ENCODE measurements at regions not wholly inside any gene's neighbourhood (a gene's known extent, or its start where the extent isn't known, plus 50 kb on each side); places are given as distances from the start of the nearest gene placed in this dataset.

DNA sequence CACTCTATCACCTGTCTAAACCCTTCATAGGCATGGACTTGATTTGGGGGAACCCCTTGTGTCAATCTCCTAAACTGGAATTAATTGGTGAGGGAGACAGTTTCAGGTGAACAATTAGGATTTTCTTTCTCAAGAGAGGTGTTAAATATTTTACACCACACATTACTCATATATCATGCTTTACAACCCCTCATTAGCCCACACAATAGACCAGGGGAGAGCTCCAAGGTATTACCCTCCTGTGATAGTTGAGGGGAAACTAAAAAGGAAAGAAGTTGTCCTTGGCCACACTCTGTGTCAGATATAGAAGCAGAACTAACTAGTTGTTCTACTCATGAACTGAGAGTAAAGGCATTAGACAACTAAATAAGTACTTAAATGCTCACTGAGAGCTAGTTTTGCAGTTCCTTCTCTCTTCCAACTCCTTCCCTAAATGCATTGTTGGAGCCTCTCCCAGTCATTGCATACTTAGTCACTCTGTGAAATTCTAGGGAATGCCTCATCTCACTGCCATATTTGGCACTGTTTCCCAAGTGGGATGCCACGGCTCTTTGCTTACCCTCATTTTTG lies 183.7 kb upstream of the CEP162 start:
- no peak overlapping the region for H3K4me3 ChIP-seq (ENCODE audit: low read depth, low read length)
- TF ChIP-seq CTCF (IDR thresholded peaks at IDR 0.05; ENCODE audit: borderline replicate concordance, insufficient read depth, low read depth, low read length) = no peak

DNA sequence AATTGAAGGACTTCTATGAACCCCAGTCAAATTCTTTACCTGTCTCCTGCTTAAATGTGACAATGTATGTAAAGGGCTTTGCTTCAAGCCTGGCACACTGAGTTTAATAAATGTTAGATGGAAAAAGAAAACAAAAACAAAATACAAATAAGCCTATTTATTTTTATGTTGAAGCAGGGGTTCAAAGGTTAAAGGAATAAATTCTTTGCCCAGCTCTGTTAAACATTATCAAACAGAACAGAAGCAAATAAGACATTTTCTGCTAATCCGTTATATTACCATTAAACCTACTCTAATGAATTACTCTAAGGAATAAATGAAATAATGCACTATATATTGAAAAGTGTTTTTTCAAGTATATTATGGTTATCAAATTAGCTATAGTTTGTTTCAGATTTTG lies 182.5 kb upstream of the CEP162 start:
- no peak for TF ChIP-seq CTCF (IDR thresholded peaks at IDR 0.05; ENCODE audit: borderline replicate concordance, insufficient read depth, low read depth, low read length)
- H3K4me3 ChIP-seq (ENCODE audit: low read depth, low read length) = no peak overlapping the region

- TF ChIP-seq CTCF (IDR thresholded peaks at IDR 0.05; ENCODE audit: borderline replicate concordance, insufficient read depth, low read depth, low read length) = no peak
- H3K4me3 ChIP-seq (ENCODE audit: low read depth, low read length) = no peak overlapping the region
Observed at GRCh38 chr6:84408028-84408427, 180.6 kb upstream of the CEP162 start.

DNA sequence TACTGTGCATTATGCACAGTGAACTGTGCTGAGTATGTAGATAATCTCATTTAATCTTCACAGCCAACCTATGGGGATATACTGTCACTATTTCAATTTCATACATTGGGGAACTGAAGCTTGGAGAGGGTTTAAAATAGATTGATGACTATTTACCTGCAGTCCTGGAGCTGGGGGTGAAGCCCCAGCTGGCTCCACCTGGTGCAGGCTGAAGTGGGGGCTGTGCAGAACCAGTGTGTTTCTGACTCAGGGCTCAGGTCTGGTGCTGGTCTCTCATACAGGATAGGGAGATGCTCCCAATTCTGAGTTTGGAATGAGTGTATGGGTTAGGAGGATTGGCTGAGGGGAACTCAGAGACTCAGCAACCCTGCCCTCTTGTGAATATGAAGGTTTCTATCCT lies 176.1 kb upstream of the CEP162 start:
- TF ChIP-seq CTCF (IDR thresholded peaks at IDR 0.05; ENCODE audit: borderline replicate concordance, insufficient read depth, low read depth, low read length) = no peak
- H3K4me3 ChIP-seq (ENCODE audit: low read depth, low read length) = no peak overlapping the region

DNA sequence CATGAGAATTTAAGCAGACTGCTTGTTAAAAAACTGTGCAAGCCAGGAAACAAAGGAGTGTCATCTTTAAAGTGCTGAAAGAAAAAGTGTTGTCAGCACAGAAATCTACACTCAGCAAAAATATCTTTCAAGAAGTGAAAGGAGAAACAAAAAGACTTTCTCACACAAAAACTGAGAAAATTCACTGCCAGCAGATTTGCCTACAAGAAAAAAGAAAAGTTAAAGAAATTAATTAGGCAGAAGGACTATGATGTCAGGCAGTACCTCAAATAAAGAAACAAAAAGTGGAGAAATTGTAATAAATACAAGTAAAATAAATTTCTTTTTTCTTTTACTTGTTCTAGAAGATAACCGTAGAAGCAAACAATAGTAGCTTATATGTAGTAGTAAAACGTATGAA lies 171.6 kb upstream of the CEP162 start:
- TF ChIP-seq CTCF (IDR thresholded peaks at IDR 0.05; ENCODE audit: borderline replicate concordance, insufficient read depth, low read depth, low read length) = no peak

GRCh38 chr6:84392261-84392660 lies 164.8 kb upstream of the CEP162 start:
- no peak overlapping the region for H3K4me3 ChIP-seq (ENCODE audit: low read depth, low read length)
- no peak for TF ChIP-seq CTCF (IDR thresholded peaks at IDR 0.05; ENCODE audit: borderline replicate concordance, insufficient read depth, low read depth, low read length)

More for the DNA sequence above, 171.6 kb upstream of the CEP162 start:
- H3K4me3 ChIP-seq (ENCODE audit: low read depth, low read length) = no peak overlapping the region

GRCh38 chr6:84390851-84391250 lies 163.4 kb upstream of the CEP162 start:
- TF ChIP-seq CTCF (IDR thresholded peaks at IDR 0.05; ENCODE audit: borderline replicate concordance, insufficient read depth, low read depth, low read length) = no peak
- no peak overlapping the region for H3K4me3 ChIP-seq (ENCODE audit: low read depth, low read length)
